Activated T-cell treated with anti-CD3 and anti-CD28 coated beads, Interleukin-2, amount 50 U/mL, for 1 hour (primary cell): ENCODE measurements at regions not wholly inside any gene's neighbourhood (a gene's known extent, or its start where the extent isn't known, plus 50 kb on each side); places are given as distances from the start of the nearest gene placed in this dataset.
"Not testable (repeated sequence)": the region's sequence is repeated elsewhere in the genome, so short reads cannot be mapped to it uniquely, and the experiment has no call there.

Experiments used
- DNase-seq: peaks from one replicate; pipeline ENCODE4 v3.0.0-alpha.2; 2020

DNA sequence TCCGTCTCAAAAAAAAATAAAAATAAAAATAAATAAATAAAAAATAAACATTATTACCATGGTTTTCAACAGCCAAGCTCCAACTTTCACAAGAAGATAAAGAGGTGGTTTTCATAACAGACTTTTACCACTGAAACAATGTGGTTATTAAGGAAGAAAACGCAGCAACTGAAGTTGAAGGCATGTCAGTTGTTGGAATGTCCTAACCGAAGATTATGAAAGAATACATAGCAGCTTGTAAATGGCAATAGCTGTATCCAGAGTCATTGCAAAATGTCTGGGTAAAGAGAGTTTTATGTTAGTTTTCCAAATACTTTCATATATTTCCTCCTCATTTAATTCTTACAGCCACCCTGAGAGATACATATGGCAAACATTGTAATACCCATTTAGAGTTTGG, 161.6 kb upstream of the MARCKS start:
- DNase-seq = no peak

DNA sequence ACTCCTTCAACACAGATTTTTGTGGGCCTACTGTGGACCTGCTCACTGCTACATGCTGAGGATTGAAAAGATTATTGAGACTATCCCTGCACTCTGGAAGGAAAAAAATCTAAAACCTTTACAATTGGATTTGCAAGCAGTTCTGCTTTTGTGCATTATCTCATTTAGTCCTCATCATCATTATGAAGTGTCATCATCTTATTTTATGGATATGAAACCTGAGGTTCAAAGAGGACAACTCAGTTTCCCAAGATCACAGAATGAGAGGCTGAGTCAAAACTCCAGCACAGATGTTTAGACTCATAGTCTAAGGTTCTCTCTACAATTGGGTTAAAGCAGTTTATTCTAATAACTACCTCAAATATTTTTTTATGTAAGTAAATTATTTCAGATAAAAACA, 160.2 kb upstream of the MARCKS start:
- DNase-seq = no peak

DNA sequence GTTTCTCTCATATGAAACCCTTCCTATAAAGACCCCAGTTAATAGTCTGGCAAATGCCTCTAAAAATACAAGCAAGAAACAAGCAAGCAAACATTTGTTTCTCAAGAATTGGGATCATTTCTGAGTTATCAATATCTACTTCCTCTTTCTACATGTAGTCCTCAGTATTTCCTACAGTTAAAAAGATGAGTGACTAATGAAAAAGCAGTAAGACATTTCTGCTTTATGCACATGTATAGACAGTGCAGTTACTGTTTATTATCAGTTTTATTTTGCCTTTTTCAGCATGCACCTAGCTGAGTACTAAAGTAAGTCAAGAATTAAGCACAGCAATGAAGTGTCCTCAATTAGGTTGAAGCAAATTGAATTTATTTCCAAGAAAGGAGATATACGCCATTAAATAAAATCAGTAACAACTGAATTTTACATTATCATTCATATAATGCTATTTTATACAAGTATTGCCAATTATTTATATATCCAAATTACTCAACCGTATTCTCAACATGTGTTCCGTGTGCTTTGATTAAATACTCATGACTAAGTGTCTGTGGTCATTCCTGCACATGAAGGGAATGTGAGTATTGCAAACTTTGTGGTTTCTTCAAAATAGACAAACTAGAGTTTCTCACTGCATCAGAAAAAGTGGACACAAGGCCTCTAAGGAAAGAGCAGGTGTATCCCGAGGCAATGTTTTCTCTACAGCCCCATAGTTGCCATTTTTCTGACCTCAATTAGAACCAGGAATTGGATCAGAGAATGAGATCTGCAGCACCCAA, 159.3 kb upstream of the MARCKS start:
- DNase-seq = no peak

DNA sequence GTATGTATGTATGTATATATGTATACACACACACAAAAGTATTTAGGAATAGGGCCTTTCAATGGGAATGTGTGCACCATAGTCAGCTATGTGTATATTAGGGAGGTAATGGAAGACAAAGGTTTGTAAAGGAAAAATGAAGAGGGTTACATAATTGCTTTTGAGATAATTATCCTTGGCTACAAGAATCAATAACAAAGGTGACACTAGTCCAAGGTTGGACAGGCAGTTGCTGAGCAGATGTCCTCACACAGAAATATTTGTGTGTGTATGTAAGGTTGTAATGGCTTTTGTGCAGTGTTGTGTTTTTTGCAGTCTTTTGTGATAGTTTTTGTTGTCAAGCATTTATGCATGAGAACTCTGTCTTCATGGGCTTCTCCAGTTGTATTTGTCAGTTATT, 157.9 kb upstream of the MARCKS start:
- DNase-seq = no peak

DNA sequence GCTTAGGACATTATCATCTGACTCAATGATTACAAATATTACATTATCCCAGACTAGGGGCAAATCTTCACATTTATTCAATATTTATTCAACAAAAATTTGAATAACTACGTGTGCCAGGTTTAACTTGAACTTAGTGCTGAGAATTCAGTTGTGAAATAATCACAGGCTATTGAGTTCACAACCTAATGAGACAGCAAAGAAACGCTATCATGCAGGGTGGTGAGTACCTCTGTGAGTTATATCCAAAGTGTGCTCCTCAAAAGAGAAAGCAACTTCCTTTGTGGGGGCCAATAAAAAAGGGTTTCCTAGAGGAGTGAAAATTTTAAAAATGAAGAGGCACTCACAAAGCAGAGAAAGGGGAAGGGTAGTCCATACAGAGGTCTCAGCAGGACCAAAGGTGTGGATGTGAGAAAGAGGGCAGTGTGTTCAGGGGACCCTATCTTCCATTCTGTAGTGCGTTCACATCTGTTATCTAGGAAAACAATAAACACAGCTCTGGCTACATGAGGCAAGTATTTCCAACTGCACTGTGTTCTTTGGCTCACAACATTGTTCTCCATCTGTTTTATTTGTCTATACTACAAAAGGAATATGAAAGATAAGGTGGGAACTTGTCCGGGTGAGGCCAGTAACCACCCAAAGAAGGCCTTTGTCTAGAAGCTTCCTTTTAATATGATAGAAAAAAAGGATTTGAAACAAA, 155.4 kb upstream of the MARCKS start:
- no peak for DNase-seq

DNA sequence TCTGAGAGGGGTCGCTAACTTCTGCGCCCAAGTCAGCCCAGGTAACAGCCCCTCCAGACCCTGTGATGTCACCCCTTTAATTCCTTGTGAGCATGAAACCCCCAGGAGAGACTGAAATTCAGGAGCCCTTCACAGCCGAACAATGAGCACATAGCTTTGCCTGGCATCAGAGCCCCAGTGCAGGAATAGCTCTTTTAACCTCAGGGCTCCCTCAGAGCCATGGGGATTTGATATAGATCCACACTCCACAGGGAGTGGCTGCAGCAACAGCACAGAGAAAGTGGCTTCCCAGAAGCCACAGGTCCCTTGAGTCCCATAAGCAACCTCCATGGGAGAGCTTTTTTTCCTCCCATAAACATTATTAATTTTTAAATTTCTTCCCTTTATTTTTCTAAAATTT, 150.0 kb upstream of the MARCKS start:
- no peak for DNase-seq

DNA sequence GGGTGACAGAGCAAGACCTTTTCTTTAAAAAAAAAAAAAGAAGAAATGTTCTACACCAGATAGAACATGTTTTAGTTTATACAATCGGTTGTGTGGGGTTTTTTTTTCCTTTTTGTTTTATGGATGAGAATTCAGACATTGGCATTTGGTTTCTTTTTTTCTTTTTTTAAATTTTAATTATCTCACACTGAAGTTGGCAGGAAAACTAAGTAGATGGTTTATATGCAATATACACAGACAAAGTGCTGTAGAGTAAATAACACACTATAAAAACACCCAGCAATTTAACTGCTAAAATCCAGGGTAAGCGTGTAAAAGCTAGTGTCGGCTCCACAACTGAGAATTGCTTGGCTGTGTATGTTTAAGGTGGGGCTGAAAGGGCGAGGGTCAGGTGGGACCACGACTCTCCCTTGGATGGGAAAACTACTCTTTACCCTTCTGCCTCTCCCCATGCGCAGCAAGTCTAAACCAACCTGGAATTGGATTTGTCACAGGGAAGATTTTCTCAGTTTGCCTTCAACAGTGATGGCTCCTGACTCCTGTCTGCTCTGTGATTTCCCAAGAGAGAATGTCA, 147.1 kb upstream of the MARCKS start:
- DNase-seq = no peak

DNA sequence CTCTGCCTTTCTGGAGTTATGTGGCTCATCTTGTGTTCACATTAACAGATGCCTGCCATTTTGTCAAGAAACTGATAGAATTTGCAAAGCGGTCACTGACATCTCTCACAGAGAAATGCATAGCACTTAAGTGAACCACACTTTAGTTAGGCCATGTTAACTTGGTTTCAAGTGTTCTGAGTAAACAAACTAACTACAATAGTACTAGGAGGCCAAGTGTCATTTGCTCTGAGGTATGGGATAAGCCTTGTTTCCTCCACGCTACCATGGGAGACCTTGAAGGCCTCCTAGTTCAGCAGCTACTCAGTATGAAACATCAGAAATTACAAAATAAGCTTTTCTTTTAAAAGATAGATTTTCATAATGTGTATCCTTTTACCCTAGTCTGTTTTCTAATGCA, 143.5 kb upstream of the MARCKS start:
- DNase-seq = no peak

DNA sequence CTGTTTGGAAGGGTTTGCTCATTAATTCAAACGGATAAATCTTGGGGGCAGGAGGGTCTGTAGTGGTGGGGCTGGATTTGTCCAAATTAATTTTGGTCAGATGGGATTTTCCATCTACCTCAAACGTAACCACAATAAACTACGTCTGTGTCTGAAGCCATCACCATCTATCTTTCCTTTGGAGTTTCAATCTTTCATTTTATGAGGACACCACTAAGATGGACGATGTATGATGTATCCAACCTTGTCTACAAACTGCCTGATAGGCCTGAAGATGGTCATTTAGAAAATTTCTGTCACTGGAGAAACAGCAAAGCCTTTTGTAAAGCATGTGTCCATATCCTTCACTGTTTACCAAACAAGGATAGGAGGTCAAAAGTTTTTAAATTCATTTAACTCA, 138.6 kb upstream of the MARCKS start:
- DNase-seq = no peak

DNA sequence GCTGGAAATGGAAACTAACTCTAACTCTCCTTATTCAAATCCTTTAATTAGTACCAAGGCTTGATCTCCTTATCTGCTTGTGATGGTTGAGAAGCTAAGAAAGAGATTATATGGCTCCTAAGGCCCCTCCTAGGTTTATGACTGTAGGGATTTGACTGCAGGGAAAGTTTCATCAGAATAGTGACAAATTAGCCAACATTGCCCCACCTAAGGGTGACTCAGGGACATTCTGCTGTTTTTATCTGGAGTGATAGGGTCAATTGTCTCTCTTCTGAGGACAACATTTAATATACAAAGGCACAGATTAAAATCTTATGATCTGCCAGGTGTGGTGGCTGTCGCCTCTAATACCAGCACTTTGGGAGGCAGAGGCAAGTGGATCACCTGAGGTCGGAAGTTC, 138.1 kb upstream of the MARCKS start:
- no peak for DNase-seq

DNA sequence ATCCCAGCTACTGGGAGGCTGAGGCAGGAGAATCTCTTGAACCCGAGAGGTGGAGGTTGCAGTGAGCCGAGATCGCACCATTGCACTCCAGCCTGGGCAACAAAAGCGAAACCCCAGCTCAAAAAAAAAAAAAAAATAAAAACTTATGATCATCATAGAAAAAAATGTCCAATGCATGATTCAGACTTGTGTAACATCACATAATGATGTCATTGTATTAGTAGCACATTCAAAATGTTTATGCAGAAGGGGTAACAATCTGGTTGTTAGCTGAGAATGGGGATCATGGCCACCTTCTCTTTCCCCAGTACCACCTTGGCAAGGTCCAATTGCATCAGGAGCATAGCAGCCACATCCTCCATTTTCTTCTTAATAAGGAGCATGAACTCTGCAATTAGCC, 137.6 kb upstream of the MARCKS start:
- no peak for DNase-seq

DNA sequence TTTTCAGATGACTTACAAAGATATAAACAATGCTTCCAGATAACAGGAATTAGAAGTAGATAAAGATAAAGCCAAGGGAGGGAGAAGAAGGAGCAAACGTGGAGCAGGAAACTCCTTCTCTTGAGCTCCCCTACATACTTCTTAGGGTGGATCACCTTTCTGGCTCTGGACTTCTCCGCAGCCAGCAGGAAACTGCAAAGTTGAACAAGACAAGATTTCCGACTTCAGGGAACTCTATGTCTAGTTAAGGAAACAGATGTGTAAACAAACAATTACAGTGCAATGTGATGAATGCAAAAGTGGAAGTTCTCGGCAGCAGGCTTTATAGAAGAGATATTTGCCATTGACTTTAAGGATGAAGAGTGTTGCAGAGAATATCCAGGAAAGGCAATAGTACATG, 134.0 kb upstream of the MARCKS start:
- DNase-seq = no peak

DNA sequence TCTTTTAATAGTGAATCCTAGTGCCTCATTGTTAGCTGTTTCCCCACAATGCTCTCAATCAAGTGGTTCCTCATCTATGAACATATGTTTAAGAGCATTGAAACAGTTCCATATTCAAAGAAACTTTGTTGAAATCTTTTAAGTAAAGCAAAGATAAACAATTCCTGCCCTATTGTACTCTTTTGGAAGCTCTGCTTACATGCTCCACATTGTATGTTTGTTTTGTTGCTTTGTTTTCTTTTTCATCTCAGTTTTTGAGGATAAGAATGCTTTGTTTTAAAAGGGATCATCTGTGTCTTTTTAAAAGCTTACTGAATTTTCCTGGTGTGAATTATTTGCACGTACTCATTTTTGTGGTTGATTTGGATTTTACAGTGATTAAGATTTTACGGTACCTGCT, 132.2 kb upstream of the MARCKS start:
- not testable (repeated sequence) for DNase-seq

DNA sequence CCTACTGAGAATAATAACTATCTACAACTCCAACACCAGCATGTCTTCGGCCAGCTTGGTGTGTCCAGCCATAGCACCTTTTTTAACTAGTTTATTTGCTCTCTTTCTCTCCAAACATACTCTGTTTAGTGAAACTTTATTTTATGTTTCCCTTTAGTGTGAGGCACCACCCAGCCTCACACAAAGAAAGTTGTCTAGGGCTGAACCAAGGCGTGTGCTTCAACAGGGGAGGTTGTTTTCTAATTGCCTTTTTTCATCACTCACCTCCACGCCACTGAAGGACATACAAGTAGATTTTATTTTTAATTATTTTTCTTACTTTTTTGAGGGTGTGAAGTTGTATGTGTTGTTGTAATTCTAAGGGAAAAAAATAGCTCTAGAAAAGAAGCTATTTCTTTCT, 125.6 kb upstream of the MARCKS start:
- no peak for DNase-seq

DNA sequence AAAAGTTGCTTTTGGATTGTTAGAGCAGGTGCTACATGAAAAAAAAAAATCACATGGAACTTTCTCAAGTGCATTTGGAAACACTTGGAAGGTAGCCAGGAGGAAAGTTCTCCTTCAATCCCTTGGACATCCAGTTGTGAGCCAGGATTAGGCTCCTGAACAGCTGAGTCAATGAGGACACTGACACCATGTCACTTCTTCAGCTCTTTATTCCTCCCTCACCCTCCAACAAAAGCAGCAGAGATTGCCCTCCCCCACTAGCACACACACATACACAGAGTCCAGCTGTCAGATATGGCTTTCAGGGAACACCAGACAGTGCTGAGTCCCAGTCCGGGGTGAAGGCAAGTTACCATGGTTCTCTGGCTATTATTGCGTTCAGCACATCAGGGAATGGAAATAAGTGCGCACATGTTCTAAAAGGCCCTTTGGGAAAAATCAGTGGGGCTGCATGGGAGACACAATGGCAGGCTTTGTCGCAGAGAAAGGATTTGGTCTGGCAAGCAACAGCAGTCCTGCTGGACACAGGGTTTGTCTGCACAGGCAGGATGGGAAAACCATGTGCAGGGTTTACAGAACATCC, 124.7 kb upstream of the MARCKS start:
- DNase-seq = no peak

DNA sequence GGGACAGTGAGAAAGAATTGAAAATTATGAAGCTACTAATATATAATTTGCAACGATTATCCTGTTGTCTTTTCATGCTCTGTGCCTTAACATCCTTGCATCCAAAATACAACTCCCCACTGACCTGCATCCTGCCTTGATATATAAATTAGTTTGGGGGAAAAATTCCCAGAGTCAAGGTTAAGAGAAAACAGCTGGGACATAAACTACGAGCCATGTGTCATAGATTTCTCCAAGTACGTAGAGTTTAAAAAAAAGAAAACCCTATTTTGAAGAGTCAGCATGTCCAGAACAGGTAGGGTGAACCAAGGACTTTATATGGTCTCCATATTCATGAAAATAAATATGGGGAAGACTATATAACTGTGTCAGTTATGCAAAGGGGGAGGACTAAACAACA, 123.8 kb upstream of the MARCKS start:
- DNase-seq = no peak

DNA sequence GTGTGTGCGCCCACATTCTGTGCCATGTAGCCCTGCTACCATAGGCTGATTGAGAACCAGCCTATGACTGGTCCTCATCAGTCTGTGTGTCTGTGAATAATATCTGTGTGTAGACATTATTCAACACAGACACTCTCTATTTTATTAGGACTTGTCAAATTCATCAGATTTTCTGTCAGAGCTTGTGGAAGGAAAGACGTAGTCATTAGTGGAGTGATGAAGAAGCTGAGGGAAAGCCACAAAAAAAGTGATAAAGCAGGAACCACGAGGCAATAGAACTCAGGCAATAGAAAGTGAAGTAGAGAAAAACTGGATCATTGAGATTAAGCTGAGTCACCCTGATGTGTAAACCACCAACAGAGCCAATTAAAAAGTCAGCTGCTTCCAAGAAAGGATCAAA, 122.2 kb upstream of the MARCKS start:
- no peak for DNase-seq

DNA sequence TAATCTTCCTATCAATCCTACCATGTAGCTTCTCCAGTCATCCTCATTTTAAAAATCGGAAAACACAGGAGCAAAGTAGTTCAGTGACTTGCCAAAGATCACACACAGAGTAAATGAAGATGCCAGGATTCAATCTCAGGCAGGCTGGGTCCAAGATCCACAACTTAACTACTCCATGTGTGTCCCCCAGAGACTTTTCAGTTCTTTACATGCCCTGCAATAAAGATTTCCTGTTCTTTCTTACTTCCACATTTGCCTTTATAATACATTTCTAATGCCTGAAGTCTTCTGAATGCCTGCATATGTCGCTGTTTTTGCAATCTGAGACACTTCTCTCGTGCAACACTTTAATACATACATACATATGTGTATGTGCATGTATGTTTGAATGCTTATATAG, 121.7 kb upstream of the MARCKS start:
- DNase-seq = no peak

DNA sequence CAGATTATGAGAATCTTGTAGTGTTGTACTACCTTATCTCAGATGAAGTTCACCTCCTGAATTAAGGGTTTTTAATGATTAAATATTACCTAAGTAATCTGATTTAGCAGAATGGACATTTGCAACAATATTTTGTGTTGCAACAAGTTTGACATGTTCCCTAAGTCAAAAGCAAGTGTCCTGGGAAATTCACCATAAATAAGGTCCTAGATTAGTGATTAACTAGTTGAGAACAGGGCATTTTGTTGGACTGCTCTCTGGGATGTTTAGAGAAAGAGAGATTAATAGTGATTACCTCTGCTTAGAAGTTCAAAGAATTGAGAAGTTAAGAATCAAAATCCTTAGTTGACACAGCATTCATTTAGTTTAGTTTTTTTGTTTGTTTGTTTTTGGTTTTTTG, 120.2 kb upstream of the MARCKS start:
- no peak for DNase-seq

DNA sequence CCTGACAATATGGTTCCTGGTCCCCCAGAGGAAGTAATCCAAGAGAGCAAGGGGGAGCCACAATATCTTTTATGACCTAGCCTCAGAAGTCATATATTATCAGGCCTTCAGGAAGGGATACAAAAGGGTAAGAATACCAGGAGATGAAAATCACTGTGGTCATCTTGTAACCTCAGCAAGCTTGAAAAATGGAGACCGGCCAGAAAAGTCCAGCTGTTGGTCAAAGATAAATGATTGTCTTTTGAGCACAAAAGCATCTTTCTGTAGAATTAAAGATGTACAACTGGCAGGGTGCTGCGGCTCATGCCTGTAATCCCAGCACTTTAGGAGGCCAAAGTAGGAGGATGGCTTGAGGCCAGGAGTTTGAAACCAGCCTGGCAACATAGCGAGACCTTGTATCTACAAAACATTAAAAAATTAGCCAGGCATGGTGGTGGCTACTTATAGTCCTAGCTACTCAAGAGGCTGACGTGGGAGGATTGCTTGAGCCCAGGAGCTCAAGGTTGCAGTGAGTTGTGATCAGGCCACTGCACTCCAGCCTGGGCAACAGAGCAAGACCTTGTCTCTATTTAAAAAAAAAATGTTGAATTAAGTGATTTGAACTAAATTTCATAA, 118.0 kb upstream of the MARCKS start:
- DNase-seq = no peak

DNA sequence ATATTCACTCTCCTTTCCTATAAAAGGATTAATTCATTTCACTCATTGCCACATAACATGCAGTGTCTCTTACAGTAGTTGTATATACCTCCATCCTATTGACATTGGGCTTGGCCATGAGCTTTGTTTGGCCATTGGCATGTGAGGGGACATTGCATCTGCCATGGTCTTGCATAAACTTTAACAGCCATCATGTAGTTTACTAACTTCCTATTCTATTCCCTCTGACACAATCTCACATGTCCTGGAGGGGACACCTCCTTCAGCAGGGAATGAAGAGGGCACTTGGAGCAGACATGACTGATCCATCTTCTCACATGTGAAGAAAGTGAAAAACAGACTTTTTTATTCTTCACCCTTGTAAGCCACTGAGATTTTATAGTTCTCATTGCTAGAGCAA, 115.5 kb upstream of the MARCKS start:
- no peak for DNase-seq

DNA sequence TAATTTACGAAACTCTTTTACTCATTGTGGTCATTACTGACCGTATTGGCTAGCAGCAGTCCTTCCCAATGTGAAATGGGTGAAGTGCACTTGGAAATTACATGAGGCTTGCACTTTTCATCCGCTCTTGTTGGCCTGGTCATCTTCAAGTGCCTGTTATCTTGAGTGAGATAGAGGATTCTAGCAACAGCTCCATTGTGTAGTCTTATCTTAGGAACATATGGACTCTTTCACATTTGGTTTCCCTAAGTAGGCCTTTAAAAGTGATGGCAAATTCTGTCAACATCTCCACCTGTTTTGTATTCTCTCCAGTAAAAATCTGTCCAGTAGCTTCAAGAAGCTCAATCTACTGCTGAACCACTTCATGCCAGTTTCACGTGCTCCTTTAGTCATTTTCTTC, 114.8 kb upstream of the MARCKS start:
- DNase-seq = no peak

DNA sequence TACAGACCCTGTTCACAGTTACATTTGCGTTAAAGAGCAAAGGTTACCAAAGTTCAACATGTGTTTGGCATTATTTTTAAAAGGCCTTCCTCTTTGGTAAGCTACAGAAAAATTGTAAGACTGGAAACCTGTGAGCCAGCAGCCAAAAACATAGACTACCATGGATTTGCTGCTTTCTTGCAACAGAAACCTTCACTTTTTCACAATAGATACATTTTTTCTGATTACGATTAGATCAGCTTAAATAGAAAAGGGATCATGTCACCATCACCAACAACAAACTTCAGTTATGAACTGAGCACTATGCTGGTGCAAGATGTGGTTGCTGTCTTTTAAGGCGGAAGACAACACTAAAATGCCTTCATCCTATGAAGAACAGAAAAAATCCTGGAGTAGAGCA, 112.3 kb upstream of the MARCKS start:
- DNase-seq = no peak
